GM12872 (cell line): ENCODE measurements at regions not wholly inside any gene's neighbourhood (a gene's known extent, or its start where the extent isn't known, plus 50 kb on each side); places are given as distances from the start of the nearest gene placed in this dataset.

Experiments
- TF ChIP-seq, protein P1 (sequence below): IDR thresholded peaks from 3 replicates; pipeline ENCODE4 v1.5.1; 2011; ENCODE audit warnings: low read depth, mild to moderate bottlenecking, low read length, moderate library complexity; ENCODE audit not compliant: insufficient read depth

GRCh38 chr2:6290217-6291015 is 575.3 kb downstream of the CMPK2 start:
- TF ChIP-seq, protein P1, sequence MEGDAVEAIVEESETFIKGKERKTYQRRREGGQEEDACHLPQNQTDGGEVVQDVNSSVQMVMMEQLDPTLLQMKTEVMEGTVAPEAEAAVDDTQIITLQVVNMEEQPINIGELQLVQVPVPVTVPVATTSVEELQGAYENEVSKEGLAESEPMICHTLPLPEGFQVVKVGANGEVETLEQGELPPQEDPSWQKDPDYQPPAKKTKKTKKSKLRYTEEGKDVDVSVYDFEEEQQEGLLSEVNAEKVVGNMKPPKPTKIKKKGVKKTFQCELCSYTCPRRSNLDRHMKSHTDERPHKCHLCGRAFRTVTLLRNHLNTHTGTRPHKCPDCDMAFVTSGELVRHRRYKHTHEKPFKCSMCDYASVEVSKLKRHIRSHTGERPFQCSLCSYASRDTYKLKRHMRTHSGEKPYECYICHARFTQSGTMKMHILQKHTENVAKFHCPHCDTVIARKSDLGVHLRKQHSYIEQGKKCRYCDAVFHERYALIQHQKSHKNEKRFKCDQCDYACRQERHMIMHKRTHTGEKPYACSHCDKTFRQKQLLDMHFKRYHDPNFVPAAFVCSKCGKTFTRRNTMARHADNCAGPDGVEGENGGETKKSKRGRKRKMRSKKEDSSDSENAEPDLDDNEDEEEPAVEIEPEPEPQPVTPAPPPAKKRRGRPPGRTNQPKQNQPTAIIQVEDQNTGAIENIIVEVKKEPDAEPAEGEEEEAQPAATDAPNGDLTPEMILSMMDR: no peak

DNA sequence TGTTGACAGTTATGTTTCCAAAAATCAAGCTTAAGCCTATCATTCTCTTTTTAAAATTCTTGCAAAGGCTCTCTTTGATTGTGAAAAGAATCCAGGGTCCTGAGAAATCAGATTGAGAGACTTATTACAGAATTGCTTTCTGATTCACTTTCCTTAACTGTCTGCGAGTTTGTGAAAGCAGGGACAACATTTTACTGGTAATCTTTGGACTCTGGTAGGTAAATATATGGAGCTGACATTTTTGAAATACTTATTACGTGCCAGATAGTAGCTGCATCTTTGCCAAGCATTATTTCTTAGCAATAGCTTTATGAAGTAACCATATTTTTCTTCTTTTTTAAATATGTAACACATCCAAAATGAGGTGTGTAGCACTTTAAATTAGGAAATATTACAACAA is 570.9 kb downstream of the CMPK2 start:
- TF ChIP-seq, protein P1: no peak

DNA sequence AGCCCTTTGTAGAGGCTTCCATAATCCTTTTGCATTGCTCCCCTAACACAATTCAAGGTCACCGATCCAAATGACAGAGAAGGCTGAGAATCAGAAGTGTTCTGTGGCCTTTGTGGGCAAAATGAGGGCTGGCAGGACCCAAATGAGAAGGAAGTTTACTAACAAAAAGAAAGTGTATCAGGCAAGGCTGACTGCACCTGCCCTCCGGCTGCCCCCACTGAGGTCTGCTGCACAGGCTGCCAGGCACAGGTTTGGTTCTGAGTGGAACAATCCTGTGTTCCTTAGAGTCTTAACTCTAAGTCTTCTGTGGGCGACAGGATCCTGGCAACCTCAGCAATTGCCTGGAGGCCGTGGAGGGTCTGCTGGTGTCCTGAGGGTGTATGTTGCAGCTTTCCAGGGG is 568.5 kb downstream of the CMPK2 start:
- TF ChIP-seq, protein P1: no peak

- TF ChIP-seq, protein P1: no peak
These were observed 564.3 kb downstream of the CMPK2 start for GRCh38 chr2:6301426-6301825.

- TF ChIP-seq, protein P1: no peak
These were observed 556.7 kb downstream of the CMPK2 start for GRCh38 chr2:6308986-6309385.

- TF ChIP-seq, protein P1: no peak
These were observed 556.1 kb downstream of the CMPK2 start for GRCh38 chr2:6309415-6310255.
